Kidney (tissue), 13 donors: ENCODE measurements at regions not wholly inside any gene's neighbourhood (a gene's known extent, or its start where the extent isn't known, plus 50 kb on each side); places are given as distances from the start of the nearest gene placed in this dataset.

Experiments used
- DNase-seq, 5 donors: peaks; one replicate each; pipeline ENCODE4 v3.0.0-alpha.2; 2013 to 2020
- FAIRE-seq: peaks from 2 replicates; lab custom pipeline; 2012; peaks lifted over from hg19 to GRCh38; lab: Jason Lieb, UNC
- H3K27ac ChIP-seq, 2 donors: one replicate each; pipeline ENCODE4 v1.7.0; 2013; ENCODE audit warnings: low read depth in 2 of 2, low read length in 2 of 2, inconsistent platforms in 1 of 2
- H3K27me3 ChIP-seq: one replicate; pipeline ENCODE4 v1.7.1; 2013; ENCODE audit warnings: low read length, inconsistent platforms; ENCODE audit not compliant: control insufficient read depth, insufficient read depth
- H3K36me3 ChIP-seq, 3 donors: one replicate each; pipeline versions ENCODE4 v1.7.0 to v1.7.1; 2013; ENCODE audit warnings: low read length in 3 of 3, control low read depth in 1 of 3, inconsistent platforms in 1 of 3; ENCODE audit not compliant: insufficient read depth in 3 of 3, control insufficient read depth in 2 of 3
- H3K4me1 ChIP-seq, 3 donors: one replicate each; pipeline versions ENCODE4 v1.7.0 to v1.7.1; 2013; ENCODE audit warnings: low read length in 3 of 3, inconsistent platforms in 1 of 3, low read depth in 1 of 3; ENCODE audit not compliant: control insufficient read depth in 2 of 3, insufficient read depth in 2 of 3
- H3K4me3 ChIP-seq, 3 donors: one replicate each; pipeline versions ENCODE4 v1.7.0 to v1.8.1; 2013; ENCODE audit warnings: low read length in 3 of 3, control low read depth in 1 of 3, inconsistent platforms in 1 of 3
- H3K9ac ChIP-seq, 3 donors: one replicate each; pipeline versions ENCODE4 v1.7.0 to v1.7.1; 2013; ENCODE audit warnings: low read length in 3 of 3, control low read depth in 1 of 3, inconsistent platforms in 1 of 3
- H3K9me3 ChIP-seq, 3 donors: one replicate each; pipeline versions ENCODE4 v1.7.0 to v1.7.1; 2013; ENCODE audit warnings: low read length in 3 of 3, control low read depth in 1 of 3, inconsistent platforms in 1 of 3; ENCODE audit not compliant: control insufficient read depth in 2 of 3, insufficient read depth in 1 of 3
- intact Hi-C: fragments of 100-400 bp; cut with DNase I; formaldehyde crosslinking; loops from one replicate; pipeline ENCODE4 v1.11.1; 2022
- TF ChIP-seq, protein P1 (sequence below): IDR thresholded peaks from 3 replicates; pipeline ENCODE4 v1.5.1; 2012; ENCODE audit warnings: mild to moderate bottlenecking, moderate library complexity, borderline replicate concordance; ENCODE audit not compliant: insufficient read depth; ENCODE audit errors: extremely low read depth
- donor health status: control.
- donor health status: control.
- donor health status: control.
- donor health status: control.
- donor health status: control.
- donor health status: DM: yes; HTN: yes; CAD: no.
- donor health status: Normal renal cell carcinoma (clear cell type).

DNA sequence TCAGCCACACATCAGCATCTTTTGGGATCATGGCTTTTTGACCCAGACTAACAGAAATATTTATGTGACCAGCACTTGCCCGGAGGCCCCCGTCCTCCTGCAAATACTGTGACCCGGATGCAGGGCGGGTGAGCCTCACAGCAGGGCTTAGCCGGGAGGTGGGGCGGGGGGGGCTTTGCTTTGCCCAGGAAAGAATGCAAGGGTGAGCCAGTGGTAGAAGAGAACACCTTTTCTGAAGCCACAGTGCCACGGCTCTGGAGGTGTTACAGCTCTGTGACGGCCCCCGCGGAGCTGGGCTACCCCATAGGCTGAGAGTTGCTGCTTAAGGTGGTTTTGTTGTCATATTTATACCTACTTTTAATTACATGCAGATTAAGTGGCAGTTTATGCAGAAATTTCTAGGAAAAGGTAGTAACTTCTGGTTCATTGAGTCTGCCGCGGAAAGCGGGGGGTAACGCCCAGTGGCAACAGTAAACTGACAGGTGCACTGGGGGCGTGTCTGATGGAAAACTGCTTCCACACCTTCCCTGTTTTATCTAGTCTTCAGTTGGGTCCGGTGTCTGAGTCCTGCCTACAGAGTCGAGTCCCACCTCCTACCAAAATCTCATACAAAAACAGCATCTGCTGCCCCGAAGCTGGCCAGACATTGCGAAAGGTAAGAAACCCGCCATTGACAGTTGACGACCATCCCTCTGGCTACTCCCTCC is 187.9 kb downstream of the TEX29 start:
- Histone ChIP-seq H3K4me1 (no peaks in the 10 kb centered on the region), H3K9ac (no peak overlapping the region), H3K27ac (no peak overlapping the region), H3K4me3 (no peak overlapping the region), H3K9me3 (no peaks in the 10 kb centered on the region), H3K27me3 (no peaks in the 10 kb centered on the region), H3K36me3 (no peaks in the 10 kb centered on the region)
- TF ChIP-seq, protein P1, sequence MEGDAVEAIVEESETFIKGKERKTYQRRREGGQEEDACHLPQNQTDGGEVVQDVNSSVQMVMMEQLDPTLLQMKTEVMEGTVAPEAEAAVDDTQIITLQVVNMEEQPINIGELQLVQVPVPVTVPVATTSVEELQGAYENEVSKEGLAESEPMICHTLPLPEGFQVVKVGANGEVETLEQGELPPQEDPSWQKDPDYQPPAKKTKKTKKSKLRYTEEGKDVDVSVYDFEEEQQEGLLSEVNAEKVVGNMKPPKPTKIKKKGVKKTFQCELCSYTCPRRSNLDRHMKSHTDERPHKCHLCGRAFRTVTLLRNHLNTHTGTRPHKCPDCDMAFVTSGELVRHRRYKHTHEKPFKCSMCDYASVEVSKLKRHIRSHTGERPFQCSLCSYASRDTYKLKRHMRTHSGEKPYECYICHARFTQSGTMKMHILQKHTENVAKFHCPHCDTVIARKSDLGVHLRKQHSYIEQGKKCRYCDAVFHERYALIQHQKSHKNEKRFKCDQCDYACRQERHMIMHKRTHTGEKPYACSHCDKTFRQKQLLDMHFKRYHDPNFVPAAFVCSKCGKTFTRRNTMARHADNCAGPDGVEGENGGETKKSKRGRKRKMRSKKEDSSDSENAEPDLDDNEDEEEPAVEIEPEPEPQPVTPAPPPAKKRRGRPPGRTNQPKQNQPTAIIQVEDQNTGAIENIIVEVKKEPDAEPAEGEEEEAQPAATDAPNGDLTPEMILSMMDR: no peak
- FAIRE-seq: no peak
- intact Hi-C loops: no loop called here
- peak in 1 of 5 donors; percentile 44 for DNase-seq

DNA sequence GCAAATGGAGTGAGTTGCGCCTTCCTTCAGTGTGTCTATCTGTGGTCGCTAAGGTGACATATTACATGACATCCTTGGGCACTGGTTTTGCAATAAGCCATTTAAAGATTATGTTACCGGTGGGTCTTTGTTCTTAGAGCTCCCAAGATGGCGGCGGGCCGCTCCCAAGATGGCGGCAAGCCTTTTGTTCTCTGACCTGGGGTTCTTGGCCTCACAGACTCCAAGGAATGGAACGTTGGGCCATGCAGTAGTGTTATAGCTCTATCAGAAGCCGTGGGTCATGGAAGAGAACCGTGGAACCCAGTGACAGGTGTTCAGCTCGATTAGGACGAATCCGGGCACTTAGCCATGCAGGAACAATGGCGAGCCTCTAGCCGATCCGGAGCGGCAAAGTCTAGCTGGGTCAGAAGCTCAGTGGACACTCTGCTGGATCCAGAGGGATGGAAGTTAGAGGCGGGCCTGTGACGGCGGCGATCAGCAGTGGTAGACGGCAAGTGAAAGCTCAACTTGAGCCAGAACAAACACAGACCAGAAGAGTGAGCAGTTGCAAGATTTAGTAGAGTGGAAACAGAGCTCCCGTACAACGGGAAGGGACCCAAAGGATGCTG is 188.6 kb downstream of the TEX29 start:
- intact Hi-C loops: no loop called here
- TF ChIP-seq, protein P1: no peak
- Histone ChIP-seq H3K27ac (no peak overlapping the region), H3K4me3 (no peak overlapping the region), H3K36me3 (no peaks in the 10 kb centered on the region), H3K27me3 (no peaks in the 10 kb centered on the region), H3K9me3 (no peaks in the 10 kb centered on the region), H3K4me1 (no peaks in the 10 kb centered on the region), H3K9ac (no peak overlapping the region)
- DNase-seq: peak in 1 of 5 donors; percentile 24
- FAIRE-seq: no peak

DNA sequence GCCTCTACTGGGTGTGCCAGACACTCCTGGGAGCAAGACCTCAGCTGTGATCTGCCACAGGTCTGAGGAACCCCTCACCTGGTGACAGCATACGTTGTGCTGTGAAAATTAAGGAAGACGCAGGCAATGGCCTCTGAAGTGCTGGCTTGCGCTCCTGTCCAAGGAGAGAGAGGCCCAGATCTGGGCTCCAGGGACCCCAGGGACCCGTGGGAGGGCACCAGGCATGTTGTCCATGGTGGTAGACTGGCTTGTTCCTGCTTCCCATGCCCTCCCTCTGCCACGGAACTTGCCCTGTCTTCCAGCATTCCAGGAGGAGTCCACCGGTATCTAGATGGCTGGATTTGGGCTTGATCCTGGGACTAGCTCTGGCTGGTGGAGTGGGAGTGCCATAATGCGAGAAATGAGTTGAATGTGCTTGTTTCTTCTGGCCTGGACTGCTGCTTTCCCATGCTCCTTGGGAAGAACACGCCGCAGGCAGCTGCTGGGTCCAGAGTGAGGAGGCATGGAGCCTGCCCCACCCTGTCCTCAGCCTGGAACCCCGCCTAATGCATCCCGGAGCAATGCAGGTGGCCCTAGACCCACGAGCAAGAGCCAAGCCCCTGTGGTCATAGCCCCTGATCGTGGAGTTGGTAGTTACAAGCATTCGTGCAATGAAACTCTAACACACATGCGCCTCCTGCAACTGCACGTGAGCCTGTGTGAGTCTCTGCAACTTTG is 190.2 kb downstream of the TEX29 start:
- no peaks in the 10 kb centered on the region for H3K36me3 ChIP-seq
- intact Hi-C loops: no loop called here
- no peaks in the 10 kb centered on the region for H3K9me3 ChIP-seq
- no peak overlapping the region for H3K9ac ChIP-seq
- H3K4me3 ChIP-seq: no peak overlapping the region
- FAIRE-seq (no peak), DNase-seq (peak in 1 of 5 donors; percentile 52)
- TF ChIP-seq, protein P1: no peak
- no peaks in the 10 kb centered on the region for H3K27me3 ChIP-seq
- H3K4me1 ChIP-seq: no peaks in the 10 kb centered on the region
- H3K27ac ChIP-seq: no peak overlapping the region
